Head of caudate nucleus (tissue), 42 donors: ENCODE measurements at regions not wholly inside any gene's neighbourhood (a gene's known extent, or its start where the extent isn't known, plus 50 kb on each side); places are given as distances from the start of the nearest gene placed in this dataset.
"Not testable (repeated sequence)": the region's sequence is repeated elsewhere in the genome, so short reads cannot be mapped to it uniquely, and the experiment has no call there.

Experiments used
- DNase-seq, 42 donors: peaks; one replicate each; pipeline versions ENCODE4 v3.0.0 to v3.0.0-alpha.2; 2020 to 2021; ENCODE audit warnings: mixed read lengths in 7 of 42
- intact Hi-C: fragments of 100-400 bp; cut with DNase I; formaldehyde crosslinking; loops from one replicate; pipeline ENCODE4 v1.15.0; 2022

DNA sequence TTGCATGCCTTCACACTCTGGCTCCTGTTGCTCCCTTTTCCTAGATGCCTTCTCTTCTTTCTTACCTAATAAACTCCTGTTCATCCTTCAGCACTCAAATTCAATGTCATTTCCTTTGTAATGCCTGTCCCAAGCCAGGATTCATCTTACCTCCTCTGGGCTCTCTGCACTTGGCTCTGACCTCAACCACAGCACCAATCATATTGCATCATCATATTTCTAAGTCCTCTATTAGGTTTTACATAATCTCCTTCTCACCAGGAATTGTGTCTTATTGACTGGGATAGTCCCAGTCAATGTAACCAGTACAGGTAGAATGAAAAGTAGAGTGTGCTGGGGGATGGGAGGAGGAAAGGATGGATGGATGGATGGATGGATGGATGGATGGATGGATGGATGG lies 187.1 kb downstream of the NRP2 start:
- no peak for DNase-seq
- intact Hi-C loops: no loop called here

DNA sequence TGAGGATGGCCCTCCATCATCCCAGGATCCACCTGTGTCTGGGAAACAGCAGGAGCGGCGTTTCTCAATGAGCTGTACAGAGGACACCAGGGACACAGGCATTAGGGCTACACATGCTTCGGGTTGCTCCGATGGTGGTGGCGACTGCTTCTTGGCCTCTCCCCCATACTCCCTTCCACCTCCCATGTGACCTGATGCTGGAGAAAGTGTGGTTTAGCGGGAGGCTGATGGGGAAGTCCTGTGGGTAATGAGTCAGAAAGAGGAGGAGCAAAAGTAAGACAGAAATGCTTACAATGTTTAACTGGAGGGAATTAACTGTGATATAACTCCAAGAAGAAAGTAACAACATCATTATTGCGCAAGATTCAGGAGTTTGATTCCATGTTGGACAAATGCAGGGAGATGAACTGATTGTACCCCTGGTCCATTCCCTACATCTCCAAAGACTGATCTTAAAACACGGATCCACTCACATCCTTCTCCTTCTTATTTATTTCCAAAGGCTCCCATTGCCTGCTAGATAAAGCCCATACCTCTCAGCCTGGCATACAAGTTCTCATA lies 186.6 kb downstream of the NRP2 start:
- DNase-seq: no peak

DNA sequence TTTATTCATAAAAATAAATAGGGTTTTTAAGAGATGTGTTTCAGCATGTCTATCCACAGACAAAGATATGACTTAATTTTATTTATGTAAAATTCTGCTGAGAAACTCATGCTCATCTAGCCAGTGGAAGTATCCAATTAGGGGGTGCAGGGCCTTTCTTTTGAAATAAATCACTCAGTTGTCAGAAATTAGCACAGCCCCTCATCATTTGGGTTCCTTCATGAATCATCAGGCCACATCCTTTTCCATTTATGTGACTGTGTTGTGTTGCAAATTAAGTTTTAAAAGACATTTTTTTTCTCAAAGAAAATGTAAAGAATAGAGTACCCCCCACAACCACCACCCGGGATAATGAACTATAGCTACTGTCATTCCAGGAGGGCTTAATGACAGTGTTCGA lies 185.8 kb downstream of the NRP2 start:
- no peak for DNase-seq
- intact Hi-C loops: no loop called here

More for the DNA sequence above, 186.6 kb downstream of the NRP2 start:
- intact Hi-C loops: no loop called here

DNA sequence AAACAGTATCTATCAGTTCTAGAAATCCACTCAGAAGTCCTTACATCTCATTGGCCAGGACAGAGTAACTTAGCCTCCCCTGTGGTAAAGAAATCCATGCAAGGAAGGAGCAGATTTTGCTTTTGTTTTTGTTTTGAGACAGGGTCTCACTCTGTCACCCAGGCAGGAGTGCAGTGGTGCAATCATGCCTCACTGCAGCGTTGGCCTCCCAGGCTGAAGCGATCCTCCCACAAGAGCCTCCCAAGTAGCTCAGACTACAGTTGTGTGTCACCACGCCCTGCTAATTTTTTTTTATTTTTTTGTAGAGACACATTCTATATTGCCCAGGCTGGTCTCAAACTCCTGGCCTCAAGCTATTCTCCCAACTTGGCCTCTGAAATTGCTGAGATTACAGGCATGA lies 185.1 kb downstream of the NRP2 start:
- DNase-seq: no peak

DNA sequence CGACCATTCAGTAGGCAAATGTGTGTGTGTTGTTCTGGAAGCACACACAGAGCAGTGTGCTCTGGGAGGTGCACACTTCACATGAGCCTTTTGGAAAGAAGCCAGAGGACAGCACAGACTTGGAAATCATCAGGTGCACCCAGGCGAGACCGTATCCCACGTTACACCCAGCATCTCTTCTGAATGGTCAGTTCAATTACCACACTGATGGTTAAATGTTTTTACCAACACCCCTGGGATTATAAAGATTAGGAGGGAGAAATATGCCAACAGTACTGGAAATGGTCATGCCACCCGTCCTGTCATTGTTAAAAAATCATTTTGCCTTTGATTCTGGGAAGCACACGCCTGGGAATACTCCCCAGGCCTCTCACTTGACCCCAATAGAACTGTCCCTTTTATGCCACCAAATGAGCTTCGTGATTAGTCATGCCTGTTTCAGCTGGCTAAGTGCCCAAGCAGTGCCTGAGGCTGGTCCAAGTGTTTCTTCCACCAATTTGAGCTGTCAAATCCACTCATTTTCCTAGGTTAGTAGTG lies 183.7 kb downstream of the NRP2 start:
- DNase-seq: peak in 24 of 42 donors; percentile 12 to 79 (median 38)
- intact Hi-C loops: no loop called here

More for the DNA sequence above, 185.1 kb downstream of the NRP2 start:
- intact Hi-C loops: no loop called here

DNA sequence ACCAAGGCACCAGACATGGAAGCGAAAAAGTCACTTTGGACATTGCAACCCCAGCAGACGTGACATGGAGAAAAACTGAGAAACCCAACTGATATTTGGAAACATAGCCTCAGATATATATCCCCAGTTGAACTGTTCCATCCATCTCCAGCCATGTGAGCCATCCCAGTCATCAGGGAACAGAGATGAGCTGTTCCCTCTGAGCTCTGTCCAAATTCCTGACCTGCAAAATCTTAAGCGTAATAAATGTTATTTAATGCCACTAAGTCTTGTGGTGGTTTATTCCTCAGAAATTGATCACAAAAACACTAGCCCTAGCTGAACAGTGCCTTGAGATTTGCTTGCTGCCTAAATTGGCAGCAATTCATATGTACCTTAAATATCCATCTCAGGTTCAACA lies 182.8 kb downstream of the NRP2 start:
- intact Hi-C loops: no loop called here
- DNase-seq: no peak

DNA sequence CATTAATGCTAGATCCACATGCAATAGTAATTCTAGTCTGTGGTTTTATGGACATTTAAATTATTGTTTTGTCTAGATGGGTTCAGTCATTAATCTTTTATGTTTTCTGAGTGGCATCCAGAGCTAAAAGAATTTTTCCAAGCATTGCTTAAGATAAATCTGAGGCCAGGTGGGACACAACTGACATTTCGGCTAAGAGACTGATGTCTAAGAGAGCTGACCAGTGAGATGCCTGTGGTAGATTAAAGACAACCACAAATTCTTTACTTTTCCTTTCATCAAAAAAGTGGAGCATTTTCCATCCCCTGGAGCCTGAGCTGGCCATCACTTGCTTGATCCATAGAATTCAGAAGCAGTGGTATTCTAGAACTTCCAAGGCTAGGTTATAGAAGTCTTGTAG lies 182.2 kb downstream of the NRP2 start:
- no peak for DNase-seq
- intact Hi-C loops: no loop called here

DNA sequence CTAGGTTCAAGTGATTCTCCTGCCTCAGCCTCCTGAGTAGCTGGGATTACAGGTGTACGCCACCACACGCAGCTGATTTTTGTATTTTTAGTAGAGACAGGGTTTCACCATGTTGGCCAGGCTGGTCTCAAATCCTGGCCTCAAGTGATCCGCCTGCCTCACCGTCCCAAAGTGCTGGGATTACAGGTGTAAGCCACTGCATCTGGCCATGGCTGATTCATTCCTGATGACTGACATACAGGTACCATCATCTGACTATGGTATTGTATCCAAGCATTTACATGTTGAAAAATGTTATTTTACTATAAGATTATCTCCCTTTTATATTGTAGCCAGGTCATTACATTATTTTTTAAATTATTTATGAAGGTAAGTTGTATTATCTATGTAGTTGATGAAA lies 180.5 kb downstream of the NRP2 start:
- DNase-seq, intact Hi-C loops: not testable (repeated sequence)

DNA sequence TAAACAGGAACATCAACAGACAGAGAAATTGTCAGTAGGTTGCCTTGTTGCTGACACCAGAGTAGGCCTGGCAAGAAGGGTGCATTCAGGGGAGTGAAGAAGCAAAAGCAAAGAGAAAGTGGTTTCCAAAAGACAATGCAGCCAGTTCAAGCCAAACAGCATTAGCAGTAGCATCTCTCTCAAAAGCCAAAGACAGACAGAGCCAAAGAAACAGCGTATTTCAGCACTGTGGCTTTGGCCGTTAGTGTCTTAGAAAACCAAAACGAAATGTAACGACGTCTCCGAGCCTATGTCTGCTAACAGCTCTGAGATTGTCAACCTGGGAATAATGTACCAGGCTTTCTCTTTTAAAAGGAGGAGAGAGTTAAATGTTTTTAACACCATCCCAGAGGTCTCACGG lies 178.6 kb downstream of the NRP2 start:
- intact Hi-C loops: no loop called here
- no peak for DNase-seq

DNA sequence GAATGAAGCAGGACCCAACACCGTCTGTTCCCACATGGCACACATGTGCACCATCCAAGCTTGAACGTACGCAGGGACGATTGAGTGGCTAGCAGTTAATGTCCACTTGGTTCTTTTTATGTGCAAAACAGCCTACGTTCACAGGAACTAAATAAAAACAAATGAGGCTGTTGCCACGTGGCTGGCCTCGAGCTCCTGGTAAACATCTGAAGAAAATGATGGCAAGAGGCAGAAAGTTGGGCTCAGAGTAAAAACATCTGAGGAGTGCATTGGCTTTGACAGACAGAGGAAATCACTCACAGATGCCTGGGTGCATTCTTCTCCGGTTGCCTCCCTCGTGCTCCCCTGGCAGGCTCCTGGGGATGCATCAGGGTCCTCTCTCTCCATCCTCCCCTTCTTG lies 177.9 kb downstream of the NRP2 start:
- DNase-seq: no peak
- intact Hi-C loops: no loop called here

DNA sequence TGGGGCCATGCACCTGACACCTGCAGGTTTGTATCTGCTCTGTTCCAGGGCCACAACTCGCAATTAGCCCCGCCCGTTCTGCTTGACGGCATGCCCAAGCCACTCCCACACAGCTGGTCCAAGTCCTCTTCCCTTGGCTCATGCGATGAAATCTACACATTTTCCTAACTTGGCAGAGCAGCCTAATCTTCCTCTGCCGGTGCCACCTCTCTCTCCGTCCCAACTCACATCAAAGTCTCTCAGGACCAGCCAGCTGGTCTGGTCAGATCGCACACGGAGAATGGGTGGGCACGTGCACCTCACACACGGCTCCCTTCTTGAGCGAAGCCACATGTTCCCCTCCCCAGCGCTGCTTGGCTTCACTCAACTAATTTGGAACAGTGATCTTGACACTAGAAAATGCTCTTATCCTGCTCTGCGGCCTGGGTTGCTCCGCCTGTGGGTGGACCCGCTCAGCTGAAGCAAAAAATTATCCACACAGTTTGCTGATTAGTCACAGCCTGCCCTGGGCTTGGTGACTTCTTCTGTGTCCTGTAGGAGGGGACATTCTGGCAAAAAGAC lies 176.7 kb downstream of the NRP2 start:
- intact Hi-C loops: no loop called here
- DNase-seq: no peak

DNA sequence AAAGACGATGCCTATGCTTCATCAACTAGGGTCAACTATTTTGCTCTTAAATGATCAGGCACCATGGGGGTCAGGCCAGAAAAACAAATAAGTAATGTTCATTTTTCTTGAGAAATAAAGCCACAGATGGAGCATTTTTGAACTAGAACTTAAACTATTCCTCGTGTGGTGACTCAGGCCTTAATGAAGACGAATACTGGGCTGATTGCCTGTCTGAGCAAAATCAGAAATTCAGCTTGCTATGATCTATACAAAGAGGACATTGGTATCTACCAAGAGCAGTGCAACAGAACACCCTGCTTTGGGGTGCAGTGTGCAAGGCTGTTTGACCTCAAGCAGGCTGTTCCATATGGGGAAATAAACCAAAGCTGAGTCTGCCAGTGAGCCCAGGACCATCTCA lies 176.0 kb downstream of the NRP2 start:
- intact Hi-C loops: no loop called here

DNA sequence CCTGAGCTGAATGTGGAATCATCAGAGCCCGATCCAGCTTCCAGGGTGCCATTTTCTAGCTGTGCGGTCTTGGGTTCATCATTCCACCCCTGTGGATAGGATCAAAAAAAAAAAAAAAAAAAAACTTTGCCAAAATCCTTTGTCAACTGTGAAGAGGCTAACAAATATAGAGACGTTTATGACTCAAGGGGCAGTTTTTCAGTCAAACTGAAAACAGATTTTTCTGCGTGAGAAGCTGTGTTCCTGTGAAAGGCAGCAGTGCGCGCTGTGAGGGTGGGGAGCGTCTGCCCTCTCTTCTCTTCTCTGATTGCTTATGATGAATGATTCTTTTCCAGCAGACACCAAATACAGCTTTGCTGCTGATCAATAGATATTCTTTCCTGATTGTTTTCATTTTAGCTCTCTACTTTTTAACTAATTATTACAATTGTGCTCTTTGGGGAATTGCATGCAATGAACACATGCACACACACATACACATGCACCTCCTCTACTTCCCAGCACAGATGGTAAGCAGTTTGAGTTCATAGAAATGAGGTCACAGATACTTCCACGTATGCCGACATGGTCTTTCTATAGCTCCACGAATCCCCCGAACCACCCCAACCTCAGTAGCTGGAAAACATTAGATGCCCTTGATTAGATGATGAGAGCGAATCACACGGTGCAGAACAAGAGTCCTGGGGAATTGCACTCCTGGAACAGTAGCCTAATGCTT lies 175.4 kb downstream of the NRP2 start:
- DNase-seq: no peak
- intact Hi-C loops: no loop called here

More for the DNA sequence above, 176.0 kb downstream of the NRP2 start:
- DNase-seq: no peak

DNA sequence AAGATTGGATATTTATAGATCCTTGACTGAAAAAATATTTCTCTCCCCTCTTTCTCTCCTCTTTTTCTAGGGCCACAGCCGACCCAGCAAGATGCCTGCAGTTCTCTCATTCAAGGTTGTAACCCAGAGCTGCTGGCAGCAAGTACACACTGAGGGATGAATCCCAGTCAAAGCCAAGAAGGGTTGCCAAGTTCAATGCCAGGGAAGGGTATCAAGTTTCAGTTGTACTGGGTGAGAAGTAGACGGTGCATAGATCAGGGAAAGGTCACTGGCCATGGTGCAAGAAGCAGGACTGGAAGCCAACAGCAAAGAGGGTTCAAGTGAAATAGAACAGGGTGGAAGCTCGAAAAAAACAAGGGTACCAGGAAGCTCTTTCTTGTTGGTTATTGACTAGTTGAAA lies 170.2 kb downstream of the NRP2 start:
- no peak for DNase-seq

DNA sequence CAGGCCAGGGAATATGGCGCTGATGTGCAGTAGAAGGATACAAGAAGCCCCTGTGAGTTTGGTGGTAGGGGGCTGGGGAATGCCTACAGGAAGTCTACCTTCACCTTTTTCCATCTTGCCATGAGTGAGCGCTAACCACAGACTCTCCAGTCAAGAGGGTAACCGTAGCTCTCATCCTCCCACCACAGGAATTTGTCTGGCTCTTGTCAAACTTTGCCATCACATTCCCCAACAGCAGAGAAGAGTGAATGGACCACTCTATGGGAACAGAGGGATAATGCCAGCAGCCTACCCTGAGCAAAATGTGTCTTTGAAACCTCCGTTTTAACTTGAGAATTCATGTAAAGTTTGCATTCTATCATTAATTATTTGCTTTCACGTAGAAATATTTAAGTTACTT lies 168.3 kb downstream of the NRP2 start:
- no peak for DNase-seq
- intact Hi-C loops: no loop called here

More for the DNA sequence above, 170.2 kb downstream of the NRP2 start:
- intact Hi-C loops: no loop called here

DNA sequence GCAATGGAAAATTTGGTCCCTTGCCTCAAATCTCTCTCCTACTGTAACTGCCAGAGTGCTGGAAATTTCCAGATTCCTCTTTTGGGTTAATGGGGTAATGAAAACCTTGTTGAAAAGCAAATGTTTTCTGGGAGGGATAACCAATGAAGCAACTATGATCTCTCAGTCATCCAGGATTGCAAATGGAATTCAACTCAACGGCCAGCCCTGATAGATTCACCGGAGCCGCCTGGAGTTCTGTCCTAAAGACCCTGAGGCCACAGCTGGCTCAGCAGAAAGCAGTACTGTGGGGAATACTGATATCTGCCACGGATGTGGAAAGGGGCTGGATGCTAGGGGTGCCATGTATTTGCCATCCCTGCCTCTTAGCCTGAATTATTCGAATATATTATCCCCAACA lies 167.8 kb downstream of the NRP2 start:
- intact Hi-C loops: no loop called here
- no peak for DNase-seq

DNA sequence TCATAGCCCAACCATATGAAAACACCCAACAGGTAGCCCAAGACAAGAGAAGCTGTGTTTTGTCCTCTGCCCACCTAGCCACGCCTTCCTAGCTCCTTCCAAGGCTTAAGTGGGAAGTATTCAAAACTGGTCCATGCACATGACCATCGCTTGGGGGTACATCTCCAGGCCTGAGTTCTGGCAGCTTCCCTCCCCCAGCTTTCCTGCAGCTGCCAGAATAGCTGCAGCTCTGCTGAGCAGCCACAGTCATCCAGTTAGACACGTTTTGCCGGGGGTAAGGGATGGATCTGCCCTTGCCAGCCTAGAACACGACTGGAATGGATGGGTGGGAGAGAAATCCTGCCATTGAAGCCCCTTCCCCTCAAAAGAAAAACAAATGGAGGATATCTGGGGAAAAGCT lies 166.8 kb downstream of the NRP2 start:
- intact Hi-C loops: no loop called here
- DNase-seq: no peak

DNA sequence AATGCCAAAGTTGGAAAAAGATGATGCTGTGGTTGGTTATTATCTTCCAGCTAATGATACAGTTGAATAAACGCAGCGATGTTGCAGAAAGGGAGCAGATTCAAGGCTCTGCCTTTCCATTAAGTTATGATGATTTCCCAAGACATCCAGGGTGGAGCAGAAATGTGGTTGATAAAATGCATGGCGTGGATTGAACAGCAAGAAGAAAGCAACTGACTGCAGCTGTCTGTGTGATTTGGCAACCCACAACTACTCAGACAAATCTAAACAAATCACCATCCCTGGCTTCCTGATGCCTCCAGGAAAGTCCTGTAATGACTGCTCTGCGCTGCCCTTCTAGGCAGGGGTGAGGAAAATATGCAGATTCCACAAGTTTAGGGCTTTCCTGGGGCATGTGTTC lies 166.3 kb downstream of the NRP2 start:
- intact Hi-C loops: no loop called here
- DNase-seq: no peak
